ENCODE measurements at regions not wholly inside any gene's neighbourhood (a gene's known extent, or its start where the extent isn't known, plus 50 kb on each side); places are given as distances from the start of the nearest gene placed in this dataset.
"Not testable (repeated sequence)": the region's sequence is repeated elsewhere in the genome, so short reads cannot be mapped to it uniquely, and the experiment has no call there.

DNA sequence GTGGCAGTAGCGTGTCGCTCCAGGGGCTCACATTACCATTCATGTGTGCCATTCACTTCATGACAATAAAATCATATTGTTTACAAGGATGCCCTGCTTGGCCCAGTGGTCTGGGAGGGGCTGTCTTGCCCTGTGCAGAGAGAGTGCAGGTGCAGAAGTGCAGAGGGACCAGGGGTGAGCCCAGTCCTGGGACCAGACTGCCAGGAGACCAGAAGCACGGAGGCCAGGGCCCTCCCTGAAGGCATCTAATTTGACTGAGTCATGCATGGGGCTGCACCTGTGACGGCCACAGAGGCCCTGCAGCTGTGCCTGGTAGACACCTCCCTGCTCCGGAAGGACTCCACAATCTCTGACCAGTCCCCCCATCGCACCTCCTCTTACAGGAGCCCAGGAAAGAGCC is 164.4 kb upstream of the FOXD4L5 start:
- no peaks in the 10 kb centered on the region for H3K27me3 ChIP-seq (ENCODE audit: low read depth, low read length)
- H3K4me3 ChIP-seq (ENCODE audit: low read depth in 1 of 2, low read length in 2 of 2), result no peak overlapping the region
- no peaks in the 10 kb centered on the region for H3K4me1 ChIP-seq (ENCODE audit: control insufficient read depth in 1 of 2, insufficient read depth in 2 of 2, low read length in 2 of 2)
- no peaks in the 10 kb centered on the region for H3K36me3 ChIP-seq (ENCODE audit: control insufficient read depth in 1 of 2, insufficient read depth in 2 of 2, low read length in 2 of 2)
- peaks cover 0 to 7% of the 10 kb centered on the region in 2 donors for H3K9me3 ChIP-seq (ENCODE audit: control insufficient read depth in 1 of 2, low read length in 2 of 2)
- no peak overlapping the region for H3K27ac ChIP-seq (ENCODE audit: low read length)

DNA sequence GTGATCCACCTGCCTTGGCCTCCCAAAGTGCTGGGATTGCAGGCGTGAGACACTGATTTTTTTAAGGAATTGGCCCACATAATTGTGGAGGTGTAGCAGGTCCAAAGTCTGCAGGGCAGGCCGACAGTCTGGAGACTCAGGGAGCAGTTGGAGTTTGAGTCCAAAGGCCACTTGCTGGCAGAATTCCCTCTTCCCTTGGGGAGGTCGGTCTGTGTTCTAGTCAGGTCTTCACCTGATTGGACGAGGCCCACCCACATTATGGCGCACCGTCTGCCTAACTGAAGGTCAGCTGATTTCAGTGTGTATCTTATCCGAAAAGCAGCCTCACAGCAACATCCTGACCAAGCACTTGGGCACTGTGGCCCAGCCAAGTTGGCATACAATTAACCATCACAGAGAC is 162.1 kb upstream of the FOXD4L5 start:
- H3K9me3 ChIP-seq (ENCODE audit: control insufficient read depth in 1 of 2, low read length in 2 of 2); H3K27ac ChIP-seq (ENCODE audit: low read length); H3K27me3 ChIP-seq (ENCODE audit: low read depth, low read length); H3K36me3 ChIP-seq (ENCODE audit: control insufficient read depth in 1 of 2, insufficient read depth in 2 of 2, low read length in 2 of 2); H3K4me3 ChIP-seq (ENCODE audit: low read depth in 1 of 2, low read length in 2 of 2); H3K4me1 ChIP-seq (ENCODE audit: control insufficient read depth in 1 of 2, insufficient read depth in 2 of 2, low read length in 2 of 2): not testable (repeated sequence)

DNA sequence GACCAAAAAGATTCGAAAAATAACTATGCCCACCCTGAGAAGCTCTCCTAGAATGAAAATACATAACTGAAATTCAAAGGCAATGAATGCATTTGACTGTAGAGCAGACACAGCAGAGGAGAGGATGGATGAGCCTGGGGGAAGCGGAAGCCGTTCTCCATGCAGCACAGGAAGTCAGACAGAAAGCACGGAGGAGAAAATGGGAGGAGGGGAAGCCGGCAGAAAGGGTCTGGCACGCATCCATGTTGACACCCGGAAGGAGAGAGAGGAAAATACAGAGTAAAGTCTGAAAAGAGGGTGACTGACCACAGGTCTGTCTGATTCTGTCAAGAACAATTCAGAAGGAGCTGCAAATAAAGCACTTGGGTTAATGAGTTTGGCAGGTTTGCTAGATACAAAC is 161.0 kb upstream of the FOXD4L5 start:
- H3K4me1 ChIP-seq (ENCODE audit: control insufficient read depth in 1 of 2, insufficient read depth in 2 of 2, low read length in 2 of 2); H3K9me3 ChIP-seq (ENCODE audit: control insufficient read depth in 1 of 2, low read length in 2 of 2); H3K36me3 ChIP-seq (ENCODE audit: control insufficient read depth in 1 of 2, insufficient read depth in 2 of 2, low read length in 2 of 2); H3K4me3 ChIP-seq (ENCODE audit: low read depth in 1 of 2, low read length in 2 of 2); H3K27me3 ChIP-seq (ENCODE audit: low read depth, low read length); H3K27ac ChIP-seq (ENCODE audit: low read length): not testable (repeated sequence)

DNA sequence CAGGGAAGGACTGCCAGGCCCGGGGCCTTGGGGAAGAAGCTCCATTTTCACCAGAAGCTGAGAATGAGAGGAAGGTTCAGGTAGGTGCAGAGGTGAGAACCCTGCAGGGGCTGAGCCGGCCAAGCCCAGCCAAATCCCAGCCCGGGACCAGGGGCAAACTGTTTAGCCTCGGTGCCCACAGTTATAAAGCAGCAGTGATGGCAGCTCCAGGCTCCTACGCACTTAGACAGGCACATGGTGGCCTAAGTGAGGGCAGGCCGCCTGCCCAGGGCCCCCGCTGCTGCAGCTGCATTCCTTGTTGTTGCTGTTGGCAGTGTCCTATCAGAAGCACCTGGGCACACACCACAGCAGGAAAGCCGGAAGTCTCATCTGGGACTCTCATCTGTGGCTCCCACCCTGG is 159.9 kb upstream of the FOXD4L5 start:
- Histone ChIP-seq H3K9me3 (ENCODE audit: control insufficient read depth in 1 of 2, low read length in 2 of 2) (peaks cover 0 to 5% of the 10 kb centered on the region in 2 donors), H3K27me3 (ENCODE audit: low read depth, low read length) (no peaks in the 10 kb centered on the region), H3K4me3 (ENCODE audit: low read depth in 1 of 2, low read length in 2 of 2) (no peak overlapping the region), H3K36me3 (ENCODE audit: control insufficient read depth in 1 of 2, insufficient read depth in 2 of 2, low read length in 2 of 2) (no peaks in the 10 kb centered on the region), H3K4me1 (ENCODE audit: control insufficient read depth in 1 of 2, insufficient read depth in 2 of 2, low read length in 2 of 2) (no peaks in the 10 kb centered on the region), H3K27ac (ENCODE audit: low read length) (no peak overlapping the region)

DNA sequence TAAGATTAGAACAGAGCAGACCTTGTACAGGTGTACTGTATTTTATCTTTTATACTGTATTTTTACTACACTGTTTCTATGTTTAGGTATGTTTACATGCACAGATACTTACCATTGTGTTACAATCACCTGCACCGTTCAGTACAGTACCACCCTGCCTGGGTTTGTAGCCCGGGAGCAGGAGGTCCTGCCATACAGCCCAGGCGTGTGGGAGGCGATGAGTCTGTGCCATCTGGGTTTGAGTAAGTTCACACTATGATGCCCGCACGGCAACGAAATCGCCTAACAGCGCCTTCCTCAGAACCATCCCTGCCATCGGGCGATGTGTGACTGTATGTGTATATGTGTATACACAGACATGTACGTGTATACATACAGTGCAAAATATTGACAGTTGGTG is 157.1 kb upstream of the FOXD4L5 start:
- not testable (repeated sequence) for H3K27ac ChIP-seq (ENCODE audit: low read length); H3K4me3 ChIP-seq (ENCODE audit: low read depth in 1 of 2, low read length in 2 of 2); H3K4me1 ChIP-seq (ENCODE audit: control insufficient read depth in 1 of 2, insufficient read depth in 2 of 2, low read length in 2 of 2); H3K27me3 ChIP-seq (ENCODE audit: low read depth, low read length); H3K9me3 ChIP-seq (ENCODE audit: control insufficient read depth in 1 of 2, low read length in 2 of 2); H3K36me3 ChIP-seq (ENCODE audit: control insufficient read depth in 1 of 2, insufficient read depth in 2 of 2, low read length in 2 of 2)

DNA sequence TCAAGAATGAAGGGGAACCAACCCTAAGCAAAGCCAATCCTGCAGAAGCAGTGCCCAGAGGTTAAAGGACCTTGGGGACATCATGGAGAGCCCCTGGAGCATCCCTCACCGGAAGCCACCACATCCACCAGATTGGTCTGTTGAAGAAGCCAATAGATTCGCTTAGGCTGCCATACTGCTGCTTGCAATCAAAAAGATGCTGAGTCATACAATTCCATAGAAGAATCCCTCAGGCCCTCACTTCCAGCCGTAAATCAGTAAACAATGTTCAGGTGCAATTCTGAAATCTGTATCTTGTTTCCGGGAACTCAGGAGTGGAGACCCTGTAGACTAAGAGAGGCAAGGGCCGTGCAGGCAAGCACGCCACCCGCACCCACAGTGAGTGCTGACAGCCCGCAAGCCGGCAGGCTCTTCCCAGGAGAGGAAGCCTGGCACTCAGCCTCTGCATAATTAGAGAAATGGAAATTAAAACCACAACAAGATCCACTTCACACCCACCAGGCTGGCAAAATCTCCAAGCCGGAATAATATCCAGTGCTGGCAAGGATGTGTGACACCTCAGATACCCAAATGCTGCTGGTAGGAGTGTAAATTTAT is 156.4 kb upstream of the FOXD4L5 start:
- not testable (repeated sequence) for H3K27me3 ChIP-seq (ENCODE audit: low read depth, low read length); H3K4me1 ChIP-seq (ENCODE audit: control insufficient read depth in 1 of 2, insufficient read depth in 2 of 2, low read length in 2 of 2); H3K9me3 ChIP-seq (ENCODE audit: control insufficient read depth in 1 of 2, low read length in 2 of 2); H3K27ac ChIP-seq (ENCODE audit: low read length); H3K4me3 ChIP-seq (ENCODE audit: low read depth in 1 of 2, low read length in 2 of 2); H3K36me3 ChIP-seq (ENCODE audit: control insufficient read depth in 1 of 2, insufficient read depth in 2 of 2, low read length in 2 of 2)

DNA sequence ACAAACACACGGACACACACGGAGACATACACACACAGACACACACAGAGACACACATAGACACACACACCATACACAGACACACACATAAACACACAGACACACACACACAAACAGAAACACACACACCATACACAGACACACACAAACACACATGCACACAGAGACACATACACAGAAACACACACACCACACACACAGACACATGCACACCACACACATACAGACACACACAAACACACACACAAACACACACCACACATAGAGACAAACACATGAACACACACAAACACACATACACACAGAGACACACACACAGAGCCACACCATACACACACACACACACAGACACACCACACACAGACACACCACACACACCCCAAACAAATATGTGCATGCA is 152.7 kb upstream of the FOXD4L5 start:
- Histone ChIP-seq H3K36me3 (ENCODE audit: control insufficient read depth in 1 of 2, insufficient read depth in 2 of 2, low read length in 2 of 2) (no peaks in the 10 kb centered on the region), H3K9me3 (ENCODE audit: control insufficient read depth in 1 of 2, low read length in 2 of 2) (no peaks in the 10 kb centered on the region), H3K4me1 (ENCODE audit: control insufficient read depth in 1 of 2, insufficient read depth in 2 of 2, low read length in 2 of 2) (no peaks in the 10 kb centered on the region), H3K4me3 (ENCODE audit: low read depth in 1 of 2, low read length in 2 of 2) (no peak overlapping the region), H3K27ac (ENCODE audit: low read length) (no peak overlapping the region), H3K27me3 (ENCODE audit: low read depth, low read length) (no peaks in the 10 kb centered on the region)

DNA sequence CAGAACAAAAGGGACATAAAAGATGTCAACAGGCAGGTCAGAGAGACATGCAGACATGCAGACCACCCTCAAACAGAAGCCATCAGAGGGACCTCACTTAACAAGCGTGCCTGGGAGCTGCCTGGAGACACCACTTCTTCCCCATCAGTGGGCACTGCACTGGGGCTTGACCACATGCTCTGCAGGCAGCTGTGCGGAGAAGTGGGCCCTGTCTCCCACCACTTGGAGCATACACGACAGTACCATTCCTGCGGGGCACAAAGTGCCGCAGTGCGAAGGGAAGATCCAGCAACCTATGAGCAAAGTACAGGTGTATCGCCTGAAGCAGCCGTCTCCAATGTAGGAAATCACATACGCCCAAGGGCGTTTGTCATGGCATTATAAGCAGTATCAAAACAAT is 150.5 kb upstream of the FOXD4L5 start:
- Histone ChIP-seq H3K27ac (ENCODE audit: low read length) (no peak overlapping the region), H3K36me3 (ENCODE audit: control insufficient read depth in 1 of 2, insufficient read depth in 2 of 2, low read length in 2 of 2) (no peaks in the 10 kb centered on the region), H3K4me3 (ENCODE audit: low read depth in 1 of 2, low read length in 2 of 2) (no peak overlapping the region), H3K27me3 (ENCODE audit: low read depth, low read length) (no peaks in the 10 kb centered on the region), H3K9me3 (ENCODE audit: control insufficient read depth in 1 of 2, low read length in 2 of 2) (peaks cover 0 to 4% of the 10 kb centered on the region in 2 donors), H3K4me1 (ENCODE audit: control insufficient read depth in 1 of 2, insufficient read depth in 2 of 2, low read length in 2 of 2) (no peaks in the 10 kb centered on the region)

DNA sequence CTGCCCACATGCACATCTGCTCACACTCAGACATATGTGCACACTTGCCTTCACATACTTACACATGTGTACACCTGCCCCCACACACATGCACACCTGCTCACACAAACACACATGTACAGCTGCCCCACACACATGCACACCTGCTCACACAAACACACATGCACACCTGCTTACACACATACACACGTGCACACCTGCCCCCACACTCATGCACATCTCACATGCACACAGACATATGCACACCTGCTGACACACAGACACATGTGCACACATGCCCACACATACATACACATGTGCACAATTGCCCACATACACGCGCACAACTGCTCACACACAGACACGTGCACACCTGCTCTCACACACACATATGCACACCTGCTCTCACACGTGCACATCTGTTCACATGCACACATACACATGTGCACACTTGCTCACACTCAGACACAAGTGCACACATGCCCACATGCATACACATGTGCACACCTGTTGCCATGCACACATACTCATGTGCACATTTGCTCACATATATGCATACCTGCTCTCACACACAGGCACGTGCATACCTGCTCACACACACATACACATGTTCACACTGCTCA is 147.8 kb upstream of the FOXD4L5 start:
- no peaks in the 10 kb centered on the region for H3K36me3 ChIP-seq (ENCODE audit: control insufficient read depth in 1 of 2, insufficient read depth in 2 of 2, low read length in 2 of 2)
- no peaks in the 10 kb centered on the region for H3K4me1 ChIP-seq (ENCODE audit: control insufficient read depth in 1 of 2, insufficient read depth in 2 of 2, low read length in 2 of 2)
- peaks cover 0 to 4% of the 10 kb centered on the region in 2 donors for H3K9me3 ChIP-seq (ENCODE audit: control insufficient read depth in 1 of 2, low read length in 2 of 2)
- H3K27ac ChIP-seq (ENCODE audit: low read length), result no peak overlapping the region
- no peak overlapping the region for H3K4me3 ChIP-seq (ENCODE audit: low read depth in 1 of 2, low read length in 2 of 2)
- no peaks in the 10 kb centered on the region for H3K27me3 ChIP-seq (ENCODE audit: low read depth, low read length)

DNA sequence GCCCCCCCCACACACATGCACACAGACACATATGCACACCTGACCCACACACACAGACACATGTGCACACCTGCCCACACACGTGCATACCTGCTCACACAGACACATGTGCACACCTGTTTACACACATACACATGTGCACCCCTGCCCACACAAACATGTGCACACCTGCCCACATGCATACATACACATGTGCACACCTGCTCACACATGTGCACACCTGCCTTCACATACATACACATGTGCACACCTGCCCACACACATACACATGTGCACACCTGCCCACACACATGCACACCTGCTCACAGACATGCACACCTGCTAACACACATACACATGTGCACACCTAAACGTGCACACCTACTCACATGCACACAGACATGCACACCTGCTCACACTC is 147.0 kb upstream of the FOXD4L5 start:
- Histone ChIP-seq H3K4me3 (ENCODE audit: low read depth in 1 of 2, low read length in 2 of 2) (no peak overlapping the region), H3K4me1 (ENCODE audit: control insufficient read depth in 1 of 2, insufficient read depth in 2 of 2, low read length in 2 of 2) (no peaks in the 10 kb centered on the region), H3K36me3 (ENCODE audit: control insufficient read depth in 1 of 2, insufficient read depth in 2 of 2, low read length in 2 of 2) (no peaks in the 10 kb centered on the region), H3K9me3 (ENCODE audit: control insufficient read depth in 1 of 2, low read length in 2 of 2) (peaks cover 0 to 4% of the 10 kb centered on the region in 2 donors), H3K27ac (ENCODE audit: low read length) (no peak overlapping the region), H3K27me3 (ENCODE audit: low read depth, low read length) (no peaks in the 10 kb centered on the region)

DNA sequence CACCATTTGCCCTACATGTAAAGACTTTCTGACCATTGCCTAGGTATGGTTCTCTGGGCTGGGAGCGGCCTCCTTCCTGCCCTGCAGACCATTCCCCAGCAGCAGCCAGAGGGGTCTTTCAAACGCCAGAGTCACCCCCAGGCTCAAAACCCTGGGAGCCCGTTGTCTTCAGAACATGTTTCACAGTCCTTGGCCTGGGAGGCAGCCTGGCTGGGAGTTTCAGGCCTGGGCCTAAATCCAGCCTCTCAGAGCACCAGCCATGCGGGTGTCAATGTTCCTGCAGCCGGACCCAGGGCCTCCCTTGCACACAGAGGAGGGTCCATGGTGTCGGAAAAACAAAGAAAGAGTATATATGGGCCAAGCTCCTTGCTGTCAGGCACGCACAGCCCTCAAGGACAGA is 145.2 kb upstream of the FOXD4L5 start:
- Histone ChIP-seq H3K27ac (ENCODE audit: low read length) (no peak overlapping the region), H3K4me3 (ENCODE audit: low read depth in 1 of 2, low read length in 2 of 2) (no peak overlapping the region), H3K4me1 (ENCODE audit: control insufficient read depth in 1 of 2, insufficient read depth in 2 of 2, low read length in 2 of 2) (no peaks in the 10 kb centered on the region), H3K9me3 (ENCODE audit: control insufficient read depth in 1 of 2, low read length in 2 of 2) (peaks cover 0 to 7% of the 10 kb centered on the region in 2 donors), H3K36me3 (ENCODE audit: control insufficient read depth in 1 of 2, insufficient read depth in 2 of 2, low read length in 2 of 2) (no peaks in the 10 kb centered on the region), H3K27me3 (ENCODE audit: low read depth, low read length) (no peaks in the 10 kb centered on the region)

DNA sequence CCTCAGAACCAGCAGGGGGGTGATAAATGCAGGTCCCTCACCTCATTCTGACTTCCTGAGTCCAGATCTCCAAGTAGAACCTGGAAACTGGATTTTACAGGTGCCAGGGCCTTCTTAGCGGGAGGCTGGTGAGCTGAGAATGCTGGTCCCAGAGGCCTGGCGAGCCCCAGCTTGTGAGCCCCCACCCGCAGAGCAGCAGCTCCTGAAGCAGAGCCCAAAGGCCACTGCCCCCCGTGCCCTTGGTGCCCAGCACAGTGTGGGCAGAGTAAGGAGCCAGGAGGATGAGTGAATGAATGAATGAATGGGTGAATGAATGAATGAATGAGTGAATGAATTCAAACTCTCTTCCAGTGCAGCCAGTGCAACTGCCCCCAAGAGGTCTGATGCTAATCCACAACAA is 142.4 kb upstream of the FOXD4L5 start:
- not testable (repeated sequence) for H3K27ac ChIP-seq (ENCODE audit: low read length); H3K9me3 ChIP-seq (ENCODE audit: control insufficient read depth in 1 of 2, low read length in 2 of 2); H3K36me3 ChIP-seq (ENCODE audit: control insufficient read depth in 1 of 2, insufficient read depth in 2 of 2, low read length in 2 of 2); H3K27me3 ChIP-seq (ENCODE audit: low read depth, low read length); H3K4me3 ChIP-seq (ENCODE audit: low read depth in 1 of 2, low read length in 2 of 2); H3K4me1 ChIP-seq (ENCODE audit: control insufficient read depth in 1 of 2, insufficient read depth in 2 of 2, low read length in 2 of 2)
